BLaER1 (cell line): ENCODE measurements at regions not wholly inside any gene's neighbourhood (a gene's known extent, or its start where the extent isn't known, plus 50 kb on each side); places are given as distances from the start of the nearest gene placed in this dataset.
A peak's percentile ranks its signal among the peaks of the same experiment; 100 is the strongest.

Experiments used
- H3K27ac ChIP-seq: shearing (Covaris generic); formaldehyde crosslinking; 2 replicates; pipeline ENCODE4 v1.8.1; 2022
- H3K27me3 ChIP-seq: shearing (Covaris generic); formaldehyde crosslinking; 2 replicates; pipeline ENCODE4 v1.8.1; 2022
- H3K36me3 ChIP-seq: shearing (Covaris generic); formaldehyde crosslinking; 2 replicates; pipeline ENCODE4 v1.8.1; 2022
- H3K4me1 ChIP-seq: shearing (Covaris generic); formaldehyde crosslinking; 2 replicates; pipeline ENCODE4 v1.8.1; 2022
- H3K4me2 ChIP-seq: shearing (Covaris generic); formaldehyde crosslinking; 2 replicates; pipeline ENCODE4 v1.8.1; 2022
- H3K4me3 ChIP-seq: shearing (Covaris generic); formaldehyde crosslinking; 2 replicates; pipeline ENCODE4 v1.8.1; 2022
- H3K9ac ChIP-seq: shearing (Covaris generic); formaldehyde crosslinking; 2 replicates; pipeline ENCODE4 v1.8.1; 2022
- H3K9me3 ChIP-seq: shearing (Covaris generic); formaldehyde crosslinking; 2 replicates; pipeline ENCODE4 v1.8.1; 2022
- H4K20me1 ChIP-seq: shearing (Covaris generic); formaldehyde crosslinking; 2 replicates; pipeline ENCODE4 v1.8.1; 2022
- Cebpa-rat ChIP-seq: shearing (Covaris generic); IDR thresholded peaks from 2 replicates; pipeline ENCODE4 v1.8.1; 2022

DNA sequence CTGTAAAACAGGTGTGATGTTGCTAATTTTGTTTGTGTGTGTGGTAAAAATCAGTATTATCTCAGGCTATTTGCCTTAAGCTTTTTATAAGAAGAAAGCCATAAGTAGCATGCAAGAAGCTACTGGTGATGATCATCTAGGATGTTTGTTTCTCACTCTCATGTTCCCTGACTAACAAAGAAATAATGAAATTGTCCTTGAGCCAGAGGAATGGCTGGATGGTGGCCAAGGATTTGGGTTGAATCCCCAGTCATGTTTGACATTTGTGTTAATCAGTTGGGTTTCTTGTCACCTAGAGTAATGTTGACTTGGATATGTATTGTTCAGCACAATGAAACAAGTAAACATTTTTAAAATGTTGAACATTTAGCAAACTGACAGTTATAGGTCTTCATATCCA is 496.8 kb upstream of the ZEB2 start:
- Histone ChIP-seq H3K4me2 (no peak overlapping the region), H3K4me3 (no peak overlapping the region), H3K9me3 (no peaks in the 10 kb centered on the region), H3K27ac (no peak overlapping the region), H3K9ac (no peak overlapping the region), H3K27me3 (no peaks in the 10 kb centered on the region), H3K36me3 (no peaks in the 10 kb centered on the region), H4K20me1 (no peaks in the 10 kb centered on the region), H3K4me1 (peaks cover 1% of the 10 kb centered on the region)
- TF ChIP-seq Cebpa-rat: no peak

DNA sequence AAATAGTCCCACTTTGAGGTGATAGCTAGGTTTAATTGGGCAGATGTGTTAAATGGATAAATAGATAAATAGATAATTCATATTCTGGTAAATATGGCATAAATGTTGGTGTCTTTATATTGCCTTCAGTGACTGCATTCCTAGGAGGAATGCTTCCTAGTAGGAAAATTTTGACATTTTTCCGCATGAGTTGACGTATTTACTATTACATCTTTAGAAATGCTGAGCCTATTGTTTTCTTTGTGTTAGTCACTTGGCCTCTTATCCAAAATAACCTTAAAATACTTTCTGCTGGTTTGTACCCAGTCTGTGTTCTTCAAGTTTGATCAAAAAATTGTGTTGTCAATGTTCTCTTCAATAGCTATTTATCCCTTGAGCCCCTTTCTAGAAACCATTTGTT is 495.6 kb upstream of the ZEB2 start:
- H3K4me1 ChIP-seq: peaks cover 4% of the 10 kb centered on the region; the same call in 1 of the 2 replicates
- no peak overlapping the region for H3K27ac ChIP-seq
- H3K4me2 ChIP-seq: no peak overlapping the region
- H3K36me3 ChIP-seq: no peaks in the 10 kb centered on the region
- no peaks in the 10 kb centered on the region for H3K27me3 ChIP-seq
- H3K9ac ChIP-seq: no peak overlapping the region
- TF ChIP-seq Cebpa-rat: no peak
- H4K20me1 ChIP-seq: no peaks in the 10 kb centered on the region
- no peaks in the 10 kb centered on the region for H3K9me3 ChIP-seq
- no peak overlapping the region for H3K4me3 ChIP-seq

DNA sequence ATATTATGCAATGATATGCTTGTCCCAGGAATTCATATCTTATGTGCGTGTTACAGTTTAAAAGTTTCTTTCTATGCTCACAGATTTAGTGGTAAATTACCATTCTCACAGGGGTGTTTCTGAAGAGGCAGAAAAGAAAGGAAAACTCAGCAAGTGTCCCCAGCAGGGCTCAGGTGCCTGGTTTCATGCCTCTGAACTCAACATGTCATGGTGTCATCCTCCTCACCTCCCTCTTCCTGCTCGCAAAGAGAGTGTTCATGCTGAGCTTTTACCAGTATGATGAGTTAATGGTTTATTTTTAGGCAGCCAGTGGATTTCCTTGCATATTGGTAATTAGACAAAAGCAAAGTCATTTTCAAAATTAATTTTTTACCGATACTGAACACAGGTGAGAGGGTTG is 492.9 kb upstream of the ZEB2 start:
- TF ChIP-seq Cebpa-rat: no peak
- Histone ChIP-seq H3K4me3 (no peak overlapping the region), H3K27me3 (no peaks in the 10 kb centered on the region), H3K27ac (no peak overlapping the region), H3K4me1 (peaks cover 6% of the 10 kb centered on the region; the same call in 1 of the 2 replicates), H4K20me1 (no peaks in the 10 kb centered on the region), H3K4me2 (no peak overlapping the region), H3K9ac (no peak overlapping the region), H3K36me3 (no peaks in the 10 kb centered on the region), H3K9me3 (no peaks in the 10 kb centered on the region)

DNA sequence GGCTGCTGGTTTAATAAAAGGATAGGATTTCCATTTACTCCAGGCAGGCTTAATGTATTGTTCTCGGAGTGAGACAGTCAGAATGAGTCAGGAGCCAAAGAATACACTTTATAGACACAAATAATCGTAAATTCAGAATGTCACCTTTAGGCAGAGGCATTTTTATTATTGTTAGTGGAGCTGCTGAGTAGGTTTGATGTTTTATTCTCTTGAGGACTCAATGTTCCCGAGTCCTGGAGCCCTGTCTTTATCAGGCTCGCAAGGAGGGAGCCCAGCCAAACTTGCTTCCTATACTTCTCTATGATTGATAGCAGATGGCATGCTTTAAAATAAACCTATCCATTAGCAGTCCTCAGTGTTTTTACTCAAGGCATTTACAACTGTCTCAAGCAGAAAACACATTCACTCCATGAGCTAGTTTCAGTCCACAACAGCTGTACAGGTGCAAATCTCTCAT is 492.3 kb upstream of the ZEB2 start:
- no peak overlapping the region for H3K4me2 ChIP-seq
- H3K9me3 ChIP-seq: no peaks in the 10 kb centered on the region
- no peaks in the 10 kb centered on the region for H4K20me1 ChIP-seq
- H3K27me3 ChIP-seq: no peaks in the 10 kb centered on the region
- no peak overlapping the region for H3K9ac ChIP-seq
- no peak overlapping the region for H3K4me3 ChIP-seq
- H3K36me3 ChIP-seq: no peaks in the 10 kb centered on the region
- H3K27ac ChIP-seq: no peak overlapping the region
- no peak for TF ChIP-seq Cebpa-rat
- H3K4me1 ChIP-seq: peaks cover 6% of the 10 kb centered on the region; the same call in 1 of the 2 replicates

DNA sequence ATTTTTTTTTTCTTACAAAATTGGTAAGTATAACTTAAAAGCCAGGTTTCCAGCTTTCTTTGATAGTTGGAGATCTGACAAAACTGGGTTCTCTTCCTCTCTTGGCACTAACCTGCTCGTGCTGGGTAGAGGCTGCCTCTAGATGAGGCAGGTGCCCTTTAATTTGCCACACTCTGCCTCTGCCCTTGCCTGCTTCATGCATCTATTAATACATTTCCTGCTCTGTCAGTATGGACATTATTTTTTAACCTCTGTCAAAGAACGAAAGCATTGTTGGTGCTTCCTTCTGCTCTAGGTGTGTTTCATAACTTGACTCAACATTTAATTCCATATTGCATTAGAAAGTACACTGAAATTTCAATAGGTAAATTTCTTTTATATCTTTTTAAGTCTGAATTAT is 490.7 kb upstream of the ZEB2 start:
- Histone ChIP-seq H3K9ac (no peak overlapping the region), H3K36me3 (no peaks in the 10 kb centered on the region), H3K27me3 (no peaks in the 10 kb centered on the region), H3K27ac (no peak overlapping the region), H3K4me3 (no peak overlapping the region), H3K9me3 (no peaks in the 10 kb centered on the region), H3K4me2 (no peak overlapping the region), H4K20me1 (no peaks in the 10 kb centered on the region), H3K4me1 (peaks cover 6% of the 10 kb centered on the region; the same call in 1 of the 2 replicates)
- no peak for TF ChIP-seq Cebpa-rat

DNA sequence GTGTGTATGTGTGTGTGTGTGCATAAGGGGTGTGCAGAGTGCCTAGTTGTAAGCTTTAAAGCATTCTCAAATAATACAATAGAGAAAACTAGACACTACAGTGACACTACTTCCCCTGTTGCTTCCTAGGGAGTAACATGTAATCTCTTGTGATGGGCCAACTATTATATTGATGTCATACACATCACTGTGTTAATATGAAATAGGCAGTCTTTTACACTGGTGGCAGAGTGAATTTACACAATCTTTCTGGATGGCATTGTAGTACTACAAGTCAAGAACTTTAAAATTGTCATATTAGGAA is 488.0 kb upstream of the ZEB2 start:
- Histone ChIP-seq H3K4me1 (peaks cover 6% of the 10 kb centered on the region; the same call in 1 of the 2 replicates), H3K4me3 (no peak overlapping the region), H3K9me3 (no peaks in the 10 kb centered on the region), H3K36me3 (no peaks in the 10 kb centered on the region), H3K27me3 (no peaks in the 10 kb centered on the region), H4K20me1 (no peaks in the 10 kb centered on the region), H3K4me2 (no peak overlapping the region), H3K27ac (no peak overlapping the region), H3K9ac (no peak overlapping the region)
- no peak for TF ChIP-seq Cebpa-rat

DNA sequence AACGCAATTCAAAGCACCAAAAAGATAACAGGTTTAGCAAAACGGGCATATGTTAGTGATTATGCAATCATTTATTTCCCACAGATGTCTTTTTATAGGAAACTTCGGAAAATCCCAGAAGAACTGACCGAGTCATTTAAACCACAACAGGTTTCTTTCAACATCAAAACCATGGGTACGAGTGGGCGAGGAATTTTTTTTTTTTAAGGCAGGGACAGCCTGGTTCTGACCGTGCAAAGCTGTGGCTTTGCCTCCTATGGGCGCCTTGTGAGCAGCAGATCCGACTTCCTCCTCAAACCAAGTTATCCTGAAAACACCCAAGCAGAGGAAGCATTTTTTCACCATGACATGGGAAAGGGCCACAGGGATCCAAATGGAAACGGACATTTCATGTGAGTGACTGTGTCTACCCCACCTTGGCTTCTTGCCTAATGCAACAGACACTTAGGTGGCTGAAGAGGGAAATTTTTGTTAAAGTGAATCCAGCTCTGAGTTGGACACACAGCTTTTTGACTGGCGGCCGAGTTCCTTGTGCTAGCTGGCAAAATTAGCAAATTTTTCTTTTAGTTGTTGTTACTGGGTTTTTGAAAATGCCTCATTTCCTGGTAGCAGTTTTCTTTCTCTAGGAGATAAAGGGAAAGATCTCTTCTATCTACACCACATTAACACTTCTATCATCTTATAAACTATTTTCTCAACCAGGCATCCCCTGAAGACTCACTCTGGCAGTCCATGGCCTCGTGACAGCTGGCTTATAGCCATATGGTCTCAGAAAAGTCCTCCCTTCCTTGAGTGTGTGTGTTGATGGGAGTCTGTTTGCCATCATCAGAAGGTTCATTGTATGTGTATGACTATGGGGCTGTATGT is 487.4 kb upstream of the ZEB2 start:
- Histone ChIP-seq H3K4me1 (peaks cover 6% of the 10 kb centered on the region; the same call in 1 of the 2 replicates), H3K36me3 (no peaks in the 10 kb centered on the region), H4K20me1 (no peaks in the 10 kb centered on the region), H3K27me3 (no peaks in the 10 kb centered on the region), H3K9ac (no peak overlapping the region), H3K9me3 (no peaks in the 10 kb centered on the region), H3K4me2 (no peak overlapping the region), H3K27ac (no peak overlapping the region), H3K4me3 (no peak overlapping the region)
- TF ChIP-seq Cebpa-rat: peak; percentile 35; the same call in 1 of the 2 replicates

DNA sequence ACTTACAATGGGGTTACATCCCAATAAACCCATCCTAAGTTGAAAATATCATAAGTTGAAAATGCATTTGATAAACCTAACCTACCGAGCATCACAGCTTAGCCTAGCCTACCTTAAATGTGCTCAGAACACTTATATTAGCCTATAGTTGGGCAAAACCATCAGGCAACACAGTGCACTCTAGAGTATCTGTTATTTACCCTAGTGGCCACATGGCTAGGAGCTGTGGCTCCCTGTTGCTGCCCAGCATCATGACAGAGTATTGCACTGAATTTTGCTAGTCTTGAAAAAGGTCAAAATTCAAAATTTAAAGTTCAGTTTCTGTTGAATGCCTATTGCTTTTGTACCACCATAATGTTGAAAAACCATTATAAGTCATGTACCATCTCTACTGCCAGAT is 482.7 kb upstream of the ZEB2 start:
- no peaks in the 10 kb centered on the region for H3K36me3 ChIP-seq
- H3K9ac ChIP-seq: no peak overlapping the region
- no peak for TF ChIP-seq Cebpa-rat

DNA sequence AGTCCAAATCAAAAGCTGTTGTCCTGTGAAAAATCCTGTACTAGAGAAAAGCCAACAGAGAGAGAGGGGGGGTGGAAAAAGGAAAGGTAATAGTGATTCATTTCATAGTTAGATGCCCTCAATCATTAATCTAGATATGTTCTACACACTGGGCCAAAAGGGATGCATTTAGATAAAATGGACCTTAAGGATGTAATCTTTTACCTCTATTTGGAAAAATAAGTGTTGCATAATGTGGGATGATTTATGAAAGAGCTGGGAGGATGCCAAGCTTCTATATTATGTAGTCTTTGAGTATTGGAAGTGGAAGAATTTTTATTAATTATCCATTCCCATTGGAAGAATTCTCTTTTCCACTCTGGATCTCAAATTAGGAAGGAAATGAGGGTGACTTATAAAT is 480.5 kb upstream of the ZEB2 start:
- H3K36me3 ChIP-seq: no peaks in the 10 kb centered on the region
- no peak overlapping the region for H3K4me2 ChIP-seq
- H3K9me3 ChIP-seq: no peaks in the 10 kb centered on the region
- peaks cover 10% of the 10 kb centered on the region for H3K4me1 ChIP-seq
- no peaks in the 10 kb centered on the region for H4K20me1 ChIP-seq
- H3K27me3 ChIP-seq: no peaks in the 10 kb centered on the region
- no peak for TF ChIP-seq Cebpa-rat
- H3K27ac ChIP-seq: no peak overlapping the region
- no peak overlapping the region for H3K4me3 ChIP-seq
- no peak overlapping the region for H3K9ac ChIP-seq

More for the DNA sequence above, 482.7 kb upstream of the ZEB2 start:
- no peak overlapping the region for H3K4me3 ChIP-seq
- H3K9me3 ChIP-seq: no peaks in the 10 kb centered on the region
- H3K27ac ChIP-seq: no peak overlapping the region
- H4K20me1 ChIP-seq: no peaks in the 10 kb centered on the region
- no peaks in the 10 kb centered on the region for H3K27me3 ChIP-seq
- no peak overlapping the region for H3K4me2 ChIP-seq
- peaks cover 10% of the 10 kb centered on the region for H3K4me1 ChIP-seq

DNA sequence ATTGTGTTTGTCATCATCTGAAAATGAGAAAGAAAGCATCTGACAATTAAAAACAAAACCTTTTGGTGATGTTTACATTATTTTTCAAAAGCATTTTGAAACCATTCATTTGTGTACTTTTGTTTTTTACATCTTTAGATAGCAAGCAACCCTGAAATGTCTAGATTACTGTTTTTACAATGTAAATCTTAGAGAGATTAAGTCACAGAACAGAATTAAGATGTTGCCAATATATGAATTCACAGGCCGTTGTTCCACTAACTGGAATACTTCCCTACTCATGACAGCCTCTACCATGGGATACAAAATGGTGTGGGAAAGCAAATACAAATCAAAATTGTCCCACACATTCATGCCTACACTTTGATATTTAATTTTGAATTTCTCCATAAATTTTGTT is 480.0 kb upstream of the ZEB2 start:
- Histone ChIP-seq H3K4me2 (no peak overlapping the region), H3K27me3 (no peaks in the 10 kb centered on the region), H3K27ac (no peak overlapping the region), H3K4me3 (no peak overlapping the region), H3K4me1 (peaks cover 10% of the 10 kb centered on the region), H3K9ac (no peak overlapping the region), H3K9me3 (no peaks in the 10 kb centered on the region), H3K36me3 (no peaks in the 10 kb centered on the region), H4K20me1 (no peaks in the 10 kb centered on the region)
- no peak for TF ChIP-seq Cebpa-rat
